OCI-LY7 (cell line): ENCODE measurements at regions not wholly inside any gene's neighbourhood (a gene's known extent, or its start where the extent isn't known, plus 50 kb on each side); places are given as distances from the start of the nearest gene placed in this dataset.

Experiments used
- BruUV-seq: library from RNA; stranded (reverse); fragments of 400-500 nt; replicated peaks from 2 replicates; lab custom pipeline; 2021; lab: Mats Ljungman, UMichigan
- CTCF ChIA-PET: fragments of 300-600 bp; sonication (Branson Sonifier 250); formaldehyde crosslinking; loops from one replicate; lab custom pipeline; 2022; ENCODE audit warnings: antibody characterized with exemption; ENCODE audit not compliant: unreplicated experiment; lab: Charles Lee
- POLR2A ChIA-PET: fragments of 300-600 bp; sonication (Branson Sonifier 250); formaldehyde crosslinking; loops from one replicate; lab custom pipeline; 2022; ENCODE audit warnings: antibody characterized with exemption; lab: Charles Lee
- DNase-seq: peaks from one replicate; pipeline ENCODE4 v3.0.0-alpha.2; 2015; ENCODE audit warnings: low spot score
- H2AFZ ChIP-seq: fragments of 200-600 bp; sonication (generic), shearing (Covaris generic); 2 replicates; pipeline ENCODE4 v1.6.1; 2014; ENCODE audit warnings: mild to moderate bottlenecking, antibody characterized with exemption, low read length, moderate library complexity
- H3K27ac ChIP-seq: fragments of 200-600 bp; sonication (generic); 2 replicates; pipeline ENCODE4 v1.5.1; 2014; ENCODE audit warnings: mixed run types, low read depth, mild to moderate bottlenecking, moderate library complexity, low read length, inconsistent platforms; ENCODE audit not compliant: poor library complexity, severe bottlenecking
- H3K36me3 ChIP-seq: fragments of 200-600 bp; sonication (generic); 2 replicates; pipeline ENCODE4 v1.6.1; 2014; ENCODE audit warnings: mild to moderate bottlenecking, antibody characterized with exemption, low read length, moderate library complexity, mixed read lengths; ENCODE audit not compliant: insufficient read depth
- H3K4me1 ChIP-seq: fragments of 200-600 bp; sonication (generic); 2 replicates; pipeline ENCODE4 v1.5.1; 2014; ENCODE audit warnings: mild to moderate bottlenecking, low read length; ENCODE audit not compliant: insufficient read depth, poor library complexity, severe bottlenecking
- H3K4me2 ChIP-seq: fragments of 200-600 bp; sonication (generic); 2 replicates; pipeline ENCODE4 v1.6.1; 2014; ENCODE audit warnings: mild to moderate bottlenecking, low read length
- H3K4me3 ChIP-seq: fragments of 200-600 bp; sonication (generic); 2 replicates; pipeline ENCODE4 v1.5.1; 2014; ENCODE audit warnings: mild to moderate bottlenecking, low read depth, low read length; ENCODE audit not compliant: poor library complexity, severe bottlenecking
- H3K79me2 ChIP-seq: fragments of 200-600 bp; sonication (generic); 2 replicates; pipeline ENCODE4 v1.6.1; 2016; ENCODE audit warnings: low read depth, mild to moderate bottlenecking, low read length, moderate library complexity, mixed read lengths; ENCODE audit not compliant: insufficient read depth
- H3K9me2 ChIP-seq: fragments of 200-600 bp; sonication (generic); 2 replicates; pipeline ENCODE4 v1.6.1; 2016; ENCODE audit warnings: mild to moderate bottlenecking, low read length, mixed read lengths; ENCODE audit not compliant: insufficient read depth
- H3K9me3 ChIP-seq: fragments of 200-600 bp; sonication (generic); 2 replicates; pipeline ENCODE4 v1.6.1; 2014; ENCODE audit warnings: mild to moderate bottlenecking, mixed run types, low read length, mixed read lengths
- H4K20me1 ChIP-seq: fragments of 200-600 bp; sonication (generic); 2 replicates; pipeline ENCODE4 v1.6.1; 2014; ENCODE audit warnings: mild to moderate bottlenecking, antibody characterized with exemption, low read length, moderate library complexity, mixed read lengths; ENCODE audit not compliant: insufficient read depth
- CTCF ChIP-seq: fragments of 200-600 bp; sonication (generic); conservative IDR thresholded peaks from 2 replicates; pipeline ENCODE4 v1.5.1; 2014; ENCODE audit warnings: mild to moderate bottlenecking, antibody characterized with exemption, low read length, moderate library complexity, mixed read lengths
- EZH2phosphoT487 ChIP-seq: fragments of 200-600 bp; sonication (generic); IDR thresholded peaks from 2 replicates; pipeline ENCODE4 v1.6.1; 2018; ENCODE audit warnings: low read depth, borderline replicate concordance, mild to moderate bottlenecking, mixed run types, antibody characterized with exemption, low read length, moderate library complexity, mixed read lengths
- intact Hi-C: fragments of 100-400 bp; cut with micrococcal nuclease; formaldehyde crosslinking; loops from one replicate; pipeline ENCODE4 v1.10.0; 2022; ENCODE audit not compliant: unreplicated experiment

- no TSS peak for BruUV-seq
- Histone ChIP-seq H4K20me1 (no peaks in the 10 kb centered on the region), H3K27ac (no peak overlapping the region), H3K4me3 (no peak overlapping the region), H3K4me1 (no peaks in the 10 kb centered on the region), H3K36me3 (no peaks in the 10 kb centered on the region), H3K9me3 (no peaks in the 10 kb centered on the region), H2AFZ (no peak overlapping the region), H3K4me2 (no peak overlapping the region), H3K79me2 (no peaks in the 10 kb centered on the region), H3K9me2 (no peaks in the 10 kb centered on the region)
- DNase-seq = no peak
- CTCF ChIA-PET = interaction anchor here (0.5 kb wide), 1 partner anchor 311 kb away, joined by 3 read pairs; no protein-coding TSS in a partner anchor
- intact Hi-C loops = no loop called here
- TF ChIP-seq CTCF (no peak), EZH2phosphoT487 (no peak)
- POLR2A ChIA-PET = no interaction called here
These were observed 89.2 kb downstream of the THBS2 start for GRCh38 chr6:169164451-169164850.

- DNase-seq = no peak
- Histone ChIP-seq H4K20me1 (no peaks in the 10 kb centered on the region), H3K4me3 (no peak overlapping the region), H3K4me2 (no peak overlapping the region), H3K9me2 (no peaks in the 10 kb centered on the region), H3K4me1 (no peaks in the 10 kb centered on the region), H2AFZ (no peak overlapping the region), H3K79me2 (no peaks in the 10 kb centered on the region), H3K9me3 (no peaks in the 10 kb centered on the region), H3K27ac (no peak overlapping the region), H3K36me3 (no peaks in the 10 kb centered on the region)
- no peak for TF ChIP-seq EZH2phosphoT487
- no peak for TF ChIP-seq CTCF
- ChIA-PET POLR2A (no interaction called here), CTCF (no interaction called here)
- intact Hi-C loops = no loop called here
- no TSS peak for BruUV-seq
These were observed 90.2 kb downstream of the THBS2 start for GRCh38 chr6:169163411-169163901.

GRCh38 chr6:169162752-169163407 is 90.8 kb downstream of the THBS2 start:
- Histone ChIP-seq H3K9me2 (no peaks in the 10 kb centered on the region), H3K9me3 (no peaks in the 10 kb centered on the region), H3K36me3 (no peaks in the 10 kb centered on the region), H3K27ac (no peak overlapping the region), H3K4me2 (no peak overlapping the region), H3K79me2 (no peaks in the 10 kb centered on the region), H2AFZ (no peak overlapping the region), H3K4me1 (no peaks in the 10 kb centered on the region), H3K4me3 (no peak overlapping the region), H4K20me1 (no peaks in the 10 kb centered on the region)
- DNase-seq = no peak
- intact Hi-C loops = no loop called here
- BruUV-seq = no TSS peak
- CTCF ChIA-PET = no interaction called here
- POLR2A ChIA-PET = no interaction called here
- no peak for TF ChIP-seq CTCF
- TF ChIP-seq EZH2phosphoT487 = no peak
